ENCODE measurements at regions not wholly inside any gene's neighbourhood (a gene's known extent, or its start where the extent isn't known, plus 50 kb on each side); places are given as distances from the start of the nearest gene placed in this dataset.

- DNase-seq = no peak
Observed at GRCh38 chr21:39051588-39051949, 131.7 kb downstream of the PSMG1 start.

GRCh38 chr21:39050841-39051587, 132.2 kb downstream of the PSMG1 start:
- no peak for DNase-seq

GRCh38 chr21:39048574-39048973, 134.7 kb downstream of the PSMG1 start:
- no peak for DNase-seq

- no peak for DNase-seq
Observed at GRCh38 chr21:39048064-39048463, 135.2 kb downstream of the PSMG1 start.

- DNase-seq = no peak
Observed at GRCh38 chr21:39047046-39047445, 136.2 kb downstream of the PSMG1 start.

GRCh38 chr21:39046236-39046916, 136.9 kb downstream of the PSMG1 start:
- DNase-seq = no peak

GRCh38 chr21:39041816-39042215, 141.4 kb downstream of the PSMG1 start:
- no peak for DNase-seq

GRCh38 chr21:39040494-39041110, 142.6 kb downstream of the PSMG1 start:
- DNase-seq = no peak

GRCh38 chr21:39037807-39038405, 145.3 kb downstream of the PSMG1 start:
- no peak for DNase-seq

GRCh38 chr21:39036581-39036980, 146.7 kb downstream of the PSMG1 start:
- DNase-seq = no peak

- DNase-seq = no peak
Observed at GRCh38 chr21:39034590-39035536, 148.4 kb downstream of the PSMG1 start.

GRCh38 chr21:39033878-39034589, 149.2 kb downstream of the PSMG1 start:
- DNase-seq = peak; percentile 8

GRCh38 chr21:39029900-39030884, 153.1 kb downstream of the PSMG1 start:
- DNase-seq = no peak

- no peak for DNase-seq
Observed at GRCh38 chr21:39029086-39029755, 154.0 kb downstream of the PSMG1 start.

- DNase-seq = no peak
Observed at GRCh38 chr21:39025198-39025597, 158.1 kb downstream of the PSMG1 start.

GRCh38 chr21:39024538-39024937, 158.7 kb downstream of the PSMG1 start:
- DNase-seq = no peak

GRCh38 chr21:39022863-39023693, 160.2 kb downstream of the PSMG1 start:
- no peak for DNase-seq

GRCh38 chr21:39022466-39022862, 160.8 kb downstream of the PSMG1 start:
- DNase-seq = peak; percentile 42

- DNase-seq = no peak
Observed at GRCh38 chr21:39022035-39022434, 161.2 kb downstream of the PSMG1 start.

All from MV-4-11 (cell line).